Loucy (cell line): ENCODE measurements at regions not wholly inside any gene's neighbourhood (a gene's known extent, or its start where the extent isn't known, plus 50 kb on each side); places are given as distances from the start of the nearest gene placed in this dataset.

Experiments used
- H2AFZ ChIP-seq: fragments of 200-600 bp; sonication (generic); 2 replicates; pipeline ENCODE4 v1.6.0; 2016; ENCODE audit warnings: antibody characterized with exemption, mild to moderate bottlenecking, low read length, moderate library complexity
- H3F3A ChIP-seq: fragments of 200-600 bp; 2 replicates; pipeline ENCODE4 v1.6.0; 2016; ENCODE audit warnings: antibody characterized with exemption, low read depth, mild to moderate bottlenecking
- H3K27me3 ChIP-seq: fragments of 200-600 bp; sonication (generic); 2 replicates; pipeline ENCODE4 v1.6.1; 2014; ENCODE audit warnings: low read length, mild to moderate bottlenecking; ENCODE audit not compliant: insufficient read depth, poor library complexity, severe bottlenecking
- H3K36me3 ChIP-seq: fragments of 200-600 bp; sonication (generic); 2 replicates; pipeline ENCODE4 v1.6.1; 2016; ENCODE audit warnings: low read length; ENCODE audit not compliant: insufficient read depth
- H3K4me1 ChIP-seq: fragments of 200-600 bp; sonication (generic); 2 replicates; pipeline ENCODE4 v1.5.1; 2014; ENCODE audit warnings: low read length, mild to moderate bottlenecking; ENCODE audit not compliant: insufficient read depth, poor library complexity, severe bottlenecking
- H3K4me2 ChIP-seq: fragments of 200-600 bp; sonication (generic); 2 replicates; pipeline ENCODE4 v1.6.0; 2014; ENCODE audit warnings: antibody characterized with exemption, low read length, low read depth, mild to moderate bottlenecking; ENCODE audit not compliant: poor library complexity, severe bottlenecking
- H3K4me3 ChIP-seq: fragments of 200-600 bp; sonication (generic); 2 replicates; pipeline ENCODE4 v1.5.1; 2014; ENCODE audit warnings: low read length, mild to moderate bottlenecking, mixed read lengths; ENCODE audit not compliant: poor library complexity, severe bottlenecking
- H3K79me2 ChIP-seq: fragments of 200-600 bp; sonication (generic); 2 replicates; pipeline ENCODE4 v1.6.1; 2014; ENCODE audit warnings: low read length; ENCODE audit not compliant: insufficient read depth
- H3K9ac ChIP-seq: fragments of 200-600 bp; sonication (generic); 2 replicates; pipeline ENCODE4 v1.6.0; 2014; ENCODE audit warnings: mild to moderate bottlenecking, low read depth, low read length, moderate library complexity; ENCODE audit not compliant: poor library complexity, severe bottlenecking
- H3K9me2 ChIP-seq: fragments of 200-600 bp; sonication (generic); replicated peaks from 2 replicates; pipeline ENCODE4 v1.6.1; 2016; ENCODE audit warnings: low read depth, low read length, mixed read lengths
- H3K9me3 ChIP-seq: fragments of 200-600 bp; sonication (generic); 2 replicates; pipeline ENCODE4 v1.6.1; 2014; ENCODE audit warnings: mild to moderate bottlenecking, antibody characterized with exemption, low read length, low read depth; ENCODE audit not compliant: insufficient read depth
- H4K20me1 ChIP-seq: fragments of 200-600 bp; sonication (generic); 2 replicates; pipeline ENCODE4 v1.6.0; 2014; ENCODE audit warnings: antibody characterized with exemption, low read length, mild to moderate bottlenecking; ENCODE audit not compliant: insufficient read depth, poor library complexity, severe bottlenecking
- CTCF ChIP-seq: fragments of 200-600 bp; sonication (generic); conservative IDR thresholded peaks from 2 replicates; pipeline ENCODE4 v1.5.1; 2014; ENCODE audit warnings: mild to moderate bottlenecking, antibody characterized with exemption, low read length
- EZH2phosphoT487 ChIP-seq: fragments of 200-600 bp; IDR thresholded peaks from 2 replicates; pipeline ENCODE4 v1.6.1; 2018; ENCODE audit warnings: antibody characterized with exemption, mild to moderate bottlenecking, moderate library complexity, borderline replicate concordance

DNA sequence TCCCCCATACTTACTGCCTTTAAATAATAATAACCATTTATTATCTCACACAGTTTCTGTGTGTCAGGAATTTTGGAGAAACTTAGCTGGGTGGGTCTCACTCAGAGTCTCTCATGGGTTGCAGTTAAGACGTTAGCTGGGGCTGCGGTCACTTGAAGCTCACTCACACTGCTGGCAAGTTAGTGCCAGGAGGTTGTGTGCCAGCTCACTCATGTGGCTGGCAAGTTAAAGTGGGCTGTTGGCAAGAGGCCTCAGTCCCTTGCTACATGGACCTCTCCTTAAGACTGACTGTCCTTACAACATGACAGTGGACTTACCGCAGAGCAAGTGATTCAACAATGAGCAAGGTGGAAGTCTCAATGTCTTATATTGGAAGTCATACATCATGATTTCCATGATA, 61.3 kb upstream of the AVPR1A start:
- H3K36me3 ChIP-seq = no peaks in the 10 kb centered on the region
- H3K4me2 ChIP-seq = no peak overlapping the region

GRCh38 chr12:63208956-63209355, 58.0 kb upstream of the AVPR1A start:
- no peaks in the 10 kb centered on the region for H3F3A ChIP-seq
- TF ChIP-seq EZH2phosphoT487 (no peak), CTCF (no peak)
- H4K20me1 ChIP-seq = no peaks in the 10 kb centered on the region
- H3K4me2 ChIP-seq = no peak overlapping the region
- no peaks in the 10 kb centered on the region for H3K79me2 ChIP-seq
- no peak overlapping the region for H3K9ac ChIP-seq
- H3K36me3 ChIP-seq = no peaks in the 10 kb centered on the region
- no peaks in the 10 kb centered on the region for H3K4me1 ChIP-seq
- no peak overlapping the region for H2AFZ ChIP-seq
- no peaks in the 10 kb centered on the region for H3K9me3 ChIP-seq
- no peak overlapping the region for H3K4me3 ChIP-seq
- no peaks in the 10 kb centered on the region for H3K27me3 ChIP-seq
- H3K9me2 ChIP-seq = no peaks in the 10 kb centered on the region

More for the DNA sequence above, 61.3 kb upstream of the AVPR1A start:
- Histone ChIP-seq H3K9ac (no peak overlapping the region), H3K4me3 (no peak overlapping the region), H2AFZ (no peak overlapping the region), H3K9me2 (no peaks in the 10 kb centered on the region), H3K9me3 (no peaks in the 10 kb centered on the region), H4K20me1 (no peaks in the 10 kb centered on the region), H3K27me3 (no peaks in the 10 kb centered on the region), H3F3A (no peaks in the 10 kb centered on the region), H3K4me1 (no peaks in the 10 kb centered on the region), H3K79me2 (no peaks in the 10 kb centered on the region)
- TF ChIP-seq CTCF (no peak), EZH2phosphoT487 (no peak)

DNA sequence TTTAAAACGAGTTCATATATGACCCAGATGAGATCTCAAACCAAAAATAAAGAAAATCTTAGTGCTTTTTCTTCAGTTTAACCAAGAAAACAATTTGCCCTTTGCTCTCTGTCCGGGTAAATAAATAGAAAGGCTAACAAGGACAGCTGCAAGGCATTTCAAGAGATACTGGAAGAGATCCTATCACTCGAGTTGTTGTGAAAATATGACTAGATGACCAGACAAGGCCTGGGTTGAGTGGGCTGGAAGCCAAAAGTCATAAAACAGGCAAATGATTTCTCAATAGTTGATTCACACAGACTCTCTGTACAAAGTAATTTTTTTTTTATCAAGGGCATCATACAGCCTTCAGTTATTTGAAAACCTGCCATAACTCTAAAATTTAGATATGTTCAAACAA, 55.9 kb upstream of the AVPR1A start:
- Histone ChIP-seq H3K4me3 (no peak overlapping the region), H2AFZ (no peak overlapping the region), H4K20me1 (no peaks in the 10 kb centered on the region), H3K4me1 (no peaks in the 10 kb centered on the region), H3K4me2 (no peak overlapping the region), H3K36me3 (no peaks in the 10 kb centered on the region), H3K9ac (no peak overlapping the region), H3K9me2 (no peaks in the 10 kb centered on the region), H3K9me3 (no peaks in the 10 kb centered on the region), H3K79me2 (no peaks in the 10 kb centered on the region), H3K27me3 (no peaks in the 10 kb centered on the region), H3F3A (no peaks in the 10 kb centered on the region)
- no peak for TF ChIP-seq CTCF
- TF ChIP-seq EZH2phosphoT487 = no peak
